ENCODE measurements at regions not wholly inside any gene's neighbourhood (a gene's known extent, or its start where the extent isn't known, plus 50 kb on each side); places are given as distances from the start of the nearest gene placed in this dataset.
"Not testable (repeated sequence)": the region's sequence is repeated elsewhere in the genome, so short reads cannot be mapped to it uniquely, and the experiment has no call there.

- no peak for DNase-seq (ENCODE audit: low read depth in 2 of 2)
Observed at GRCh38 chr2:173719471-173719870, 245.7 kb downstream of the SP3 start.

GRCh38 chr2:173720306-173720705 is 244.9 kb downstream of the SP3 start:
- no peak for DNase-seq (ENCODE audit: low read depth in 2 of 2)

DNA sequence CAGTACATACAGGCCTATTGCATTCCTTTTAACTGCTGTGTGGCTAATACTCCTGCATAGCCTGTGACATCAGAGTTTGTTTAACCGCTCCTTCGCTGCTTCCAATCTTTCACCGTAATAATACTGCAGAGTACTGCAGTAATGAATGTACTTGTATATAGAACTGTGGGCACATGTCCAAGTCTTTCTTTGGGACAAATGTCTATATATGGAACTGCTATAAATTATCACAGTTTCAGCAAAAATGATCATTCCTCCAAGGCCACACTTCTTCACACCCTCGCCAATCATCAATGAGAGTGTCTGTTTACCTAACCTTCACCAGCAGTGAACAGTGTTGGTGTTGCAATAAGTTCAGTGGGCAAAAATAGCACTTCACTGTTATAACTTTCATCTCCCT is 230.4 kb downstream of the SP3 start:
- no peak for DNase-seq (ENCODE audit: low read depth in 2 of 2)

- not testable (repeated sequence) for DNase-seq (ENCODE audit: low read depth in 2 of 2)
Observed at GRCh38 chr2:173737954-173738575, 227.1 kb downstream of the SP3 start.

DNA sequence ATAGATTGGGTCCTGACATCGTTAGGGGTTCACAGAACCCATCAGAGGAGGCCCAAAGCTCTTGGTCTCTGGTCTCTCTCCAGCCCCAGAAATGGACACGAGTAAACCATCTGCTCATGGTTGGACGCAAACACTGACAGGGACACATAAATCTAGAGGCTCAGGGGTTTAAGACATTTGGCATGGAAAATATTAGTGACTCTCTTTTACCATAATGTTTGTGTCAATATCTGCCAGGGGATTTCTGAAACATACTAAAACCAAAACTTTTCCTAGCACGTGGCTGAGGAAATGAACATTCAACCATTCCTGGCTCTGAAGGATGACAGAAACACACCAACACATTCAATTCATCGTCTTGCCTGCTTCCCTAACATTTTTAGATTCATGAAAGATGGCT is 226.2 kb downstream of the SP3 start:
- DNase-seq (ENCODE audit: low read depth in 2 of 2): no peak

GRCh38 chr2:173740639-173741038 is 224.5 kb downstream of the SP3 start:
- no peak for DNase-seq (ENCODE audit: low read depth in 2 of 2)

DNA sequence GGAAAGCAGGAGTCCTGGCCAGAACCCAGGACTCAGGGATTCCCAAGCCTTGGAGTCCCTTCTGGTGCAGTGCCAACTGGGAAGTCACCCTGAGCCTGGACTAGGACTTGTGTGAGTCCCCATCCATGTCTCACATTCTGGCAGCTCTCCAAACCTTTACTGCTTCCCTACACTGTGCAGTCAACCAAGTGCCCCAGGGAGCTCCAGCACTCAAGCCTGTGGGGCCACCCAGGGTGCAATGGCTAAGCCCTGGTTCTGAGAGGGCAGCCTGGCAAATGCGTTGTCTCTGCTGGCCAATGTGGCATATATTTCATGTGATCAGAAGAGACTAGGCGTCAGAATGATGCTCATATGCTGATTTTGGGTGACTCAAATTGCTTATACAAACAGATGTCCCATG is 223.4 kb downstream of the SP3 start:
- no peak for DNase-seq (ENCODE audit: low read depth in 2 of 2)

- no peak for DNase-seq (ENCODE audit: low read depth in 2 of 2)
Observed at GRCh38 chr2:173747035-173747434, 218.1 kb downstream of the SP3 start.

DNA sequence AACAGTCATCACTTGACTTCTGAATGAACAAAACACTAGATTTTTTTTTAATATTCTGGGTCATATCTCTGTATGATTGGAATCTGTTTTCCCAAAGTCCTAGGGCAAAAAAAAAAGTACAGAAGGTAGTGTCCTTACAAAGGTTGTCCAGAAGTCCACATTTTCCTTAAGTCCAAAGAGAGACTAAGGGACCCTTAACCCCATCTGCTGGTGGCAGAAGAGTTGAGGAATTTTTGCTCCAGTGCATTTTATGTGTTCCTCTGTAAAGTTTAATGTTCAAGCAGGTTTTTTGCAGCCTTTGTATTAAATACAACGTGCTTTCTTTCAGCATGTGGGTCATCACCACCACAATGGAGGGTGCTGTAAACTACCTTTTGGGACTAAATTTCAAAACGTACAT is 215.9 kb downstream of the SP3 start:
- peak in 1 of 2 experiments; percentile 6 for DNase-seq (ENCODE audit: low read depth in 2 of 2)

GRCh38 chr2:173750353-173750801 is 214.8 kb downstream of the SP3 start:
- peak; percentile 12 to 15 for DNase-seq (ENCODE audit: low read depth in 2 of 2)

DNA sequence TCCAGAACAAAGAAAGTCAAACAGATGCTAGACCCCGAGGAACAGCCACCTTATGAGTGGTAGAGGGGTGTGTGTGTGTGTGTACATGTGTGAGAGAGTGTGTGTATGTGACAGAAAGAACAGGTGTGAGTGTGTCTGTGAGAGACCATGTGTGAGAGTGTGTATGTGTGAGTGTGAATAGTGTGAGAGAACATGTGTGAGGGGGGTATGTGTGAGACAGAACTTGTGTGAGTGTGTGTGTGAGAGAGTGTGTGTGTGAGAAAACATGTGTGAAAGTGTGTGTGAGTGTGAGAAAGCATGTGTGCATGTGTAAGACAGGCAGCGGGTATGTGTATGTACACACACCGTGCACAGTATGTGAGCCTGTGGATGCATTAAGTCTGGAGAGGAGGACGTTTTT is 214.3 kb downstream of the SP3 start:
- DNase-seq (ENCODE audit: low read depth in 2 of 2): no peak

GRCh38 chr2:173751245-173751975 is 213.8 kb downstream of the SP3 start:
- DNase-seq (ENCODE audit: low read depth in 2 of 2): no peak

DNA sequence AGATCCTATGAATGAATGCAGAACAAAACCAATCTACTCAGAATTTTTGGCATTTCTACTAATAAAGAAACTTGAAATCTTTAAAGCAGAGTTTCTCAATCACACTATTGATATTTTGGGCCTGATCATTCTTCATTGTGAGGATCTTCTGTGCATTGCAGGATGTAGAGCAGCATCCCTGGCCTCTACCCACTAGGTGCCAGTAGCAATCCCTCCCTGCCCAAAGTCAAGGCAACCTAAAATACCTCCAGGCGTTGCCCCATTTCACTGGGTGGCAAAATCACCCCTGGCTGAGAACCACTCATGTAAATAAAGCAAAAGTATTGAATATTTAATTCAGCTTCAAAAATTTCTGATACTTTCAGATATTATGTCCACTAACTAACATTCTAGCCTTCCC is 213.0 kb downstream of the SP3 start:
- DNase-seq (ENCODE audit: low read depth in 2 of 2): no peak

GRCh38 chr2:173753441-173753840 is 211.7 kb downstream of the SP3 start:
- no peak for DNase-seq (ENCODE audit: low read depth in 2 of 2)

DNA sequence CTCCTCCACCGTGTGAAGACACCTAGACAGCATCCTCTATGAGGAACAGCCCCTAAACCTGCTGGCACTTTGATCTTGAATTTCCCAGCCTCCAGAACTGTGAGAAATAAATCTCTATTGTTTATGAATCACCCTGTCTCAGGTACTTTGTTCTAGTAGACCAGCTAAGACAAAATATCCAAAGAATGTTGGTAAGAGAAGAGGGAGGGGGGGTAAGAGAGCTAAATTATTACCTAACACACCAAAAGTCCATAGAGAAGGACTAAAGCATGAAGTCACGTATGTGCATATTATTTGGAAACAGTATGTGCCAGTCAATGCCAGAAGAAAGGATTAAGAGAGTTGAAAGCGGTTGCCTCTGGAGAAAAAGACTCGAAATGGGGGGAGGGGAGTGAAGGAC is 211.0 kb downstream of the SP3 start:
- DNase-seq (ENCODE audit: low read depth in 2 of 2): no peak

DNA sequence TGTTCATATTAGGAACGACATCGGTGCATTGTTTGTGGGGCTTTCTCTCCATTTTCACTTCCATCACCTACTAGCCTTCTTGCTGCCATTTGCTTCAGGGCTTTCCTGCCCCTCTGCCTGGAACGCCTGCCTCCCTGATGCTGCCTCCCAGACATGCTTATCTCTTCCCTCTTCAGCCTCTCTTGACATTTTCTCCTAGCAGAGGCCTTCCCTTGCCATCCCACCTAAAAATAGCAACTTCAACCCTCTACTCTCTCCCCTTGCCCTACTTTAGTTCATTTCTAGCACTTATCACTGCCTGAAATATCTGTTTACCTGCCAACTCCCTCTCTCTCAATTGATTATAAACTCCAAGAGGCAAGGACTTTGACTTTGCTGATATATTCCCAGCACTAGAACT is 210.3 kb downstream of the SP3 start:
- DNase-seq (ENCODE audit: low read depth in 2 of 2): no peak

DNA sequence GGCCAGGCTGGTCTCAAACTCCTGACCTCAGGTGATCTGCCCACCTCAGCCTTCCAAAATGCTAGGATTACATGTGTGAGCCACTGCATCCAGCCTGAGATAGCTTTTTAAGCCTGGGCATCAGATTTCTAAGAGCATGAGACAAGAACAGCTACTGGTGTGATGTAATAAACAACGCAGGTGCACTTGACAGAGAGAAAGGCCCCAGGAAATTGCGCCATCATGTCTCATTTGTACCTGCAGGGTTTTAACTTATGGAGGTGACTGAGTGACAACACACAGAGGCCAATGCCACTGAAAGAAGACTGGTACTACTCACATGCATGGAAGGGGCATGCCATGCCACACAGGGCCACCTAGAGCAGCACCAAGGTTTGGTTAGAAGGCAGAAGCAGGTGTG is 209.4 kb downstream of the SP3 start:
- no peak for DNase-seq (ENCODE audit: low read depth in 2 of 2)

DNA sequence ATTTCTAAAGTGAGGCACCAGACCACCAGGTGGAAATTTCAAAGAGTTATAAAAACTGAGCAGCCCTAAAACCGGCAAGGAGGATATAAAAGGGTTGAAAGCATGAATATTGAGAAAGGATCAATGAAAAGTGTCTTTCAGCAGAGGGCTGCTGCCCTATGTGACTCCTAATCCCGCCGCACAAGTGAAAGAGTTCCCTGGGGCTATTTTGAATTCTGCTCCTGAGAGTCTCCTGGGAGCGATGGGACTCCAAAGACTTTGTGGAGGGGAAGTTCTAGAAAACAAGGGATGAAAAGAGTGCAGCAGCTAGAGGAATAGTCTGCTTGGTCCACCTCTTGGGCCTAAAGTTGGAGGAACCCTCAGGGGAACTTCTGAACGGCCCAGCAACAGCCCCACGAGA is 205.2 kb downstream of the SP3 start:
- no peak for DNase-seq (ENCODE audit: low read depth in 2 of 2)

GRCh38 chr2:173760553-173760952 is 204.6 kb downstream of the SP3 start:
- peak; percentile 7 to 17 for DNase-seq (ENCODE audit: low read depth in 2 of 2)

GRCh38 chr2:173761603-173762119 is 203.5 kb downstream of the SP3 start:
- DNase-seq (ENCODE audit: low read depth in 2 of 2): no peak

- DNase-seq (ENCODE audit: low read depth in 2 of 2): no peak
Observed at GRCh38 chr2:173762221-173762620, 203.0 kb downstream of the SP3 start.

DNA sequence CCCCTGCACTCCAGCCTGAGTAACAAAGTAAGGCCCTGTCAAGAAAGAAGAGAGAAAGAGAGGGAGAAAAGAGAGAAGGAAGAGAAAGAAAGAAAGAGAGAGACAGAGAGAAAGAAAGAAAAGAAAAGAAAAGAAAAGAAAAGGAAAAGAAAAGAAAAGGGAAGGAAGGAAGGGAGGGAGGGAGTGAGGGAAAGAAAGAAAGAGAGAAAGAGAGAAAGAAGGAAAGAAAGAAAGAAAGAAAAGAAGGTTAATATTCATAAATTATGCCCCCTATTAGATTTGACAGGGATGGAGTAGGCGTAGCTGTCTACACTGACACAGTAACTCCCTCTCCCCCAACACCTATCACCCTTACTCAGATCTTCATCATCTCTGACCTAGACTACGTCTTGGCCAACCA is 202.3 kb downstream of the SP3 start:
- DNase-seq (ENCODE audit: low read depth in 2 of 2): no peak

DNA sequence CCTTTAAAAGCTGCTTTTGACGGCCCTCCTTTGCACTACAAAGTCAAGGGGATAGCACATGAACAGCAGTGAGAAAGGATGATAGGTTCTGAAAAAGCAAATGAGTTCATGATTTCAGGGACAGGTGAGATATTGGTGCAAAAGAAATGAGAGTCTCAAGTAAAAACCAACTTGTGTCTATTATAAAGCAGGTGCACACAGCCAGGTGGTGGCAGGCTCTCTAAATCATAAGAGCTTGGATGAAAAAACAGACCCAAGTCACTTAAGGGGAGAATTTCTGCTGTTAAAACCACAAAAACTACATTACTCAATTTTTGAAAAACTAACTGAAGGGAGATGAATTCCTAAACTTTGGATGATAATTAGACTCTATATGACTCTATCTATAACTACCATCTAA is 201.5 kb downstream of the SP3 start:
- no peak for DNase-seq (ENCODE audit: low read depth in 2 of 2)

Measured in fibroblast of skin of left quadriceps (primary cell).